DND-41 (cell line): ENCODE measurements at regions not wholly inside any gene's neighbourhood (a gene's known extent, or its start where the extent isn't known, plus 50 kb on each side); places are given as distances from the start of the nearest gene placed in this dataset.

Source experiments
- ATAC-seq: fragments of 200-7000 bp; cut with Tn5 transposase; 3 replicates; pipeline ENCODE4 v1.9.1; 2021; ENCODE audit warnings: low read depth; ENCODE audit not compliant: insufficient read depth
- DNase-seq: peaks from one replicate; pipeline ENCODE4 v3.0.0-alpha.2; 2020
- H2AFZ ChIP-seq: 2 replicates; pipeline ENCODE4 v1.6.0; 2012; ENCODE audit warnings: low read depth, low read length
- H3K27ac ChIP-seq: 2 replicates; pipeline ENCODE4 v1.5.1; 2012; ENCODE audit warnings: low read length, inconsistent platforms
- H3K27me3 ChIP-seq: fragments of 200-600 bp; sonication (generic); 2 replicates; pipeline ENCODE4 v1.6.0; 2012; ENCODE audit warnings: low read length, mild to moderate bottlenecking, inconsistent platforms; ENCODE audit not compliant: insufficient read depth, poor library complexity
- H3K36me3 ChIP-seq: 2 replicates; pipeline ENCODE4 v1.5.1; 2012; ENCODE audit warnings: low read length, inconsistent platforms; ENCODE audit not compliant: insufficient read depth
- H3K4me1 ChIP-seq: 2 replicates; pipeline ENCODE4 v1.5.1; 2012; ENCODE audit warnings: mild to moderate bottlenecking, low read length; ENCODE audit not compliant: insufficient read depth
- H3K4me2 ChIP-seq: 2 replicates; pipeline ENCODE4 v1.6.0; 2012; ENCODE audit warnings: mild to moderate bottlenecking, moderate library complexity, low read length, inconsistent platforms; ENCODE audit not compliant: insufficient read depth
- H3K4me3 ChIP-seq, 2 experiments: fragments of 200-600 bp in 1 of 2; shearing (Covaris generic) in 1 of 2; 2 replicates each; pipeline ENCODE4 v1.5.1; 2012 to 2016; ENCODE audit warnings: inconsistent platforms in 2 of 2, low read length in 2 of 2, mild to moderate bottlenecking in 2 of 2, low read depth in 1 of 2, moderate library complexity in 1 of 2
- H3K79me2 ChIP-seq: 2 replicates; pipeline ENCODE4 v1.6.0; 2012; ENCODE audit warnings: low read length, inconsistent platforms; ENCODE audit not compliant: insufficient read depth
- H3K9ac ChIP-seq: 2 replicates; pipeline ENCODE4 v1.6.0; 2012; ENCODE audit warnings: low read depth, mild to moderate bottlenecking, inconsistent platforms, low read length, moderate library complexity
- H3K9me3 ChIP-seq: 2 replicates; pipeline ENCODE4 v1.5.1; 2012; ENCODE audit warnings: low read length, moderate library complexity, mild to moderate bottlenecking, inconsistent platforms; ENCODE audit not compliant: insufficient read depth, severe bottlenecking
- H4K20me1 ChIP-seq: 2 replicates; pipeline ENCODE4 v1.6.0; 2012; ENCODE audit warnings: low read length; ENCODE audit not compliant: insufficient read depth
- CTCF ChIP-seq: IDR thresholded peaks from 2 replicates; pipeline ENCODE4 v1.5.1; 2012; ENCODE audit warnings: borderline replicate concordance, low read length, moderate library complexity, mild to moderate bottlenecking; ENCODE audit not compliant: poor library complexity, severe bottlenecking; ENCODE audit errors: extremely low read depth
- EZH2 ChIP-seq: IDR thresholded peaks from 3 replicates; pipeline ENCODE4 v1.6.1; 2012; ENCODE audit warnings: borderline replicate concordance, low read depth, mild to moderate bottlenecking, moderate library complexity, low read length, inconsistent platforms; ENCODE audit not compliant: severe bottlenecking

DNA sequence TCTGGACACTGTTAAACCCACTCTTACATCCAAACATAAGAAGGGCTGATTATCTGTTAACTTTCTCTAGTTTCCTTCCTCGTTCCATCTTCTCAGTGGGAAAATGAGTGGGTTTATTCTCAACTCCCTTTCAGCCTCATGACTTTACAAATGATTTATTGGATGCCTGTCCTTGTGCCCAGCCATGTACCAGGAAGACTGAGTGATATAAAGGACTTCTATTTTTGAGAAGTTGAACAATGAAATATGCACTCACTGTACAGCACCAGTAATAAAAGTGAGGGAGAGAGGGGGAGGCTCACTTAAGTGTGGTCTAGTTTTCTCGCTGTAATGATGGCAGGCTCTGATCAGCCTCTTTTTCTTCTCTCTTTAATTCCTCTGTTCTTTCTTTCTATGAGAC lies 277.6 kb downstream of the SMARCA2 start:
- Histone ChIP-seq H3K27ac (no peak overlapping the region), H3K36me3 (no peaks in the 10 kb centered on the region), H4K20me1 (no peaks in the 10 kb centered on the region), H3K9ac (no peak overlapping the region), H3K4me1 (no peaks in the 10 kb centered on the region), H3K4me2 (no peak overlapping the region), H3K27me3 (no peaks in the 10 kb centered on the region), H2AFZ (no peak overlapping the region), H3K9me3 (no peaks in the 10 kb centered on the region), H3K79me2 (no peaks in the 10 kb centered on the region), H3K4me3 (no peak overlapping the region)
- no peak for TF ChIP-seq EZH2
- no peak for TF ChIP-seq CTCF
- DNase-seq (no peak), ATAC-seq (no peak)

GRCh38 chr9:2297771-2298170 lies 282.6 kb downstream of the SMARCA2 start:
- no peak for ATAC-seq
- Histone ChIP-seq H4K20me1 (no peaks in the 10 kb centered on the region), H3K36me3 (no peaks in the 10 kb centered on the region), H3K79me2 (no peaks in the 10 kb centered on the region), H3K27ac (no peak overlapping the region), H3K9ac (no peak overlapping the region), H3K4me2 (no peak overlapping the region), H2AFZ (no peak overlapping the region), H3K4me1 (no peaks in the 10 kb centered on the region), H3K27me3 (no peaks in the 10 kb centered on the region), H3K4me3 (no peak overlapping the region), H3K9me3 (no peaks in the 10 kb centered on the region)
- TF ChIP-seq CTCF (no peak), EZH2 (no peak)
- no peak for DNase-seq

DNA sequence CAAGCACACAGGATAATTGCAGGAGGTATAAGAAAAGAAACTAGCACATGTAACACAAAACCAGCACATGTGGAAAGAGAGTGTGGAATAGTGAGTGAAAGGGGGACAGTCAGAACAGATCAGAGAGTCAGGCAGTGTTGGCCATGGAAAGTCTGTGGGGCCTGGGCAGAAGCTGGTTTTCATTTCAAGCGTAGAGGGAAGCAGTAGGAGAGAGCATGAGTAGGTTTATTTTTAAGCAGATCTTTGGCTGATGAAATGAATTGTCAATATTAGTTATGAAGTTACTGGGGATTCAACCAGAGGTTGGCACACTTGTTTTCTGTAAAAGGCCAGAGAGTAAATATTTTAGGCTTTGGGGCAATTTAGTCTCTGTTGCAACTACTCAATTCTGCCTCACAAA lies 283.1 kb downstream of the SMARCA2 start:
- no peaks in the 10 kb centered on the region for H3K4me1 ChIP-seq
- H4K20me1 ChIP-seq = no peaks in the 10 kb centered on the region
- ATAC-seq (no peak), DNase-seq (no peak)
- no peaks in the 10 kb centered on the region for H3K79me2 ChIP-seq
- TF ChIP-seq CTCF = no peak
- no peak for TF ChIP-seq EZH2
- H3K9ac ChIP-seq = no peak overlapping the region
- no peaks in the 10 kb centered on the region for H3K9me3 ChIP-seq
- no peak overlapping the region for H2AFZ ChIP-seq
- no peaks in the 10 kb centered on the region for H3K36me3 ChIP-seq
- H3K4me2 ChIP-seq = no peak overlapping the region
- H3K4me3 ChIP-seq = no peak overlapping the region
- no peaks in the 10 kb centered on the region for H3K27me3 ChIP-seq
- H3K27ac ChIP-seq = no peak overlapping the region

- H2AFZ ChIP-seq = no peak overlapping the region
- no peaks in the 10 kb centered on the region for H3K4me1 ChIP-seq
- H3K4me2 ChIP-seq = no peak overlapping the region
- no peaks in the 10 kb centered on the region for H3K9me3 ChIP-seq
- TF ChIP-seq EZH2 (no peak), CTCF (no peak)
- H3K79me2 ChIP-seq = no peaks in the 10 kb centered on the region
- no peak overlapping the region for H3K27ac ChIP-seq
- H3K9ac ChIP-seq = no peak overlapping the region
- no peaks in the 10 kb centered on the region for H3K27me3 ChIP-seq
- H3K4me3 ChIP-seq = no peak overlapping the region
- no peak for ATAC-seq
- no peaks in the 10 kb centered on the region for H3K36me3 ChIP-seq
- no peak for DNase-seq
- H4K20me1 ChIP-seq = no peaks in the 10 kb centered on the region
Measured at GRCh38 chr9:2299156-2299842, 284.2 kb downstream of the SMARCA2 start.
